GM04504 (cell line): ENCODE measurements at regions not wholly inside any gene's neighbourhood (a gene's known extent, or its start where the extent isn't known, plus 50 kb on each side); places are given as distances from the start of the nearest gene placed in this dataset.
A peak's percentile ranks its signal among the peaks of the same experiment; 100 is the strongest.
"Not testable (repeated sequence)": the region's sequence is repeated elsewhere in the genome, so short reads cannot be mapped to it uniquely, and the experiment has no call there.

Source experiments
- DNase-seq: peaks from one replicate; pipeline ENCODE4 v3.0.0-alpha.2; 2012; ENCODE audit warnings: low read depth

GRCh38 chr10:34908481-34908880, 93.4 kb upstream of the PARD3 start:
- peak; percentile 79 for DNase-seq

GRCh38 chr10:34907743-34908430, 92.8 kb upstream of the PARD3 start:
- no peak for DNase-seq

GRCh38 chr10:34906067-34906965, 91.2 kb upstream of the PARD3 start:
- no peak for DNase-seq

GRCh38 chr10:34905200-34905927, 90.3 kb upstream of the PARD3 start:
- DNase-seq, result no peak

GRCh38 chr10:34904191-34904590, 89.1 kb upstream of the PARD3 start:
- no peak for DNase-seq

GRCh38 chr10:34899161-34899560, 84.1 kb upstream of the PARD3 start:
- DNase-seq, result no peak

- DNase-seq, result no peak
Measured at GRCh38 chr10:34895977-34896376, 80.9 kb upstream of the PARD3 start.

GRCh38 chr10:34895046-34895445, 80.0 kb upstream of the PARD3 start:
- not testable (repeated sequence) for DNase-seq

- not testable (repeated sequence) for DNase-seq
Measured at GRCh38 chr10:34892521-34892920, 77.4 kb upstream of the PARD3 start.

- no peak for DNase-seq
Measured at GRCh38 chr10:34890939-34891338, 75.8 kb upstream of the PARD3 start.

- no peak for DNase-seq
Measured at GRCh38 chr10:34889004-34889869, 74.1 kb upstream of the PARD3 start.

GRCh38 chr10:34886906-34887642, 72.0 kb upstream of the PARD3 start:
- DNase-seq, result no peak

- DNase-seq, result no peak
Measured at GRCh38 chr10:34885898-34886297, 70.8 kb upstream of the PARD3 start.

- no peak for DNase-seq
Measured at GRCh38 chr10:34885011-34885410, 69.9 kb upstream of the PARD3 start.

GRCh38 chr10:34884272-34884952, 69.3 kb upstream of the PARD3 start:
- no peak for DNase-seq

GRCh38 chr10:34880817-34881216, 65.7 kb upstream of the PARD3 start:
- DNase-seq, result no peak

- DNase-seq, result not testable (repeated sequence)
Measured at GRCh38 chr10:34878651-34879050, 63.6 kb upstream of the PARD3 start.

- DNase-seq, result no peak
Measured at GRCh38 chr10:34875061-34875460, 60.0 kb upstream of the PARD3 start.

GRCh38 chr10:34872820-34873219, 57.7 kb upstream of the PARD3 start:
- DNase-seq, result no peak

- no peak for DNase-seq
Measured at GRCh38 chr10:34869135-34869836, 54.2 kb upstream of the PARD3 start.
